ENCODE measurements at regions not wholly inside any gene's neighbourhood (a gene's known extent, or its start where the extent isn't known, plus 50 kb on each side); places are given as distances from the start of the nearest gene placed in this dataset.

GRCh38 chr15:97177151-97177577 lies 783.3 kb upstream of the ARRDC4 start:
- peaks cover 2% of the 10 kb centered on the region for H3K27me3 Mint-ChIP-seq (ENCODE audit: insufficient read depth, unreplicated experiment)
- H3K4me3 ChIP-seq (ENCODE audit: low read depth, low read length): no peak overlapping the region
- CTCF ChIA-PET: no interaction called here
- intact Hi-C loops (cut with micrococcal nuclease; ENCODE audit: unreplicated experiment): no loop called here
- H3K27me3 ChIP-seq (replicated peaks; ENCODE audit: control insufficient read depth, insufficient read depth, low read length): no peaks in the 10 kb centered on the region; the same call in 1 of the 2 replicates
- POLR2A ChIA-PET: no interaction called here
- no peaks in the 10 kb centered on the region for H3K4me1 Mint-ChIP-seq (ENCODE audit: low read depth, unreplicated experiment)
- no peaks in the 10 kb centered on the region for H3K36me3 Mint-ChIP-seq (ENCODE audit: insufficient read depth, unreplicated experiment)
- DNase-seq: no peak
- no peak overlapping the region for H3K27ac Mint-ChIP-seq (ENCODE audit: unreplicated experiment)
- H3K9me3 ChIP-seq: no peaks in the 10 kb centered on the region
- TF ChIP-seq CTCF (IDR thresholded peaks at IDR 0.05; ENCODE audit: insufficient read depth in 1 of 2, low read depth in 1 of 2, low read length in 1 of 2, severe bottlenecking in 1 of 2, unreplicated experiment in 1 of 2): no peak
- H3K9me3 Mint-ChIP-seq (ENCODE audit: unreplicated experiment): no peaks in the 10 kb centered on the region
- H3K4me1 ChIP-seq: no peaks in the 10 kb centered on the region
- no TSS peak for BruUV-seq (replicated peaks)
- no peak overlapping the region for H3K4me3 Mint-ChIP-seq (ENCODE audit: unreplicated experiment)
- no peaks in the 10 kb centered on the region for H3K36me3 ChIP-seq (ENCODE audit: control insufficient read depth, insufficient read depth, low read length)

- no peak for TF ChIP-seq CTCF (IDR thresholded peaks at IDR 0.05; ENCODE audit: insufficient read depth in 1 of 2, low read depth in 1 of 2, low read length in 1 of 2, severe bottlenecking in 1 of 2, unreplicated experiment in 1 of 2)
- H3K4me1 Mint-ChIP-seq (ENCODE audit: low read depth, unreplicated experiment): no peaks in the 10 kb centered on the region
- H3K4me3 Mint-ChIP-seq (ENCODE audit: unreplicated experiment): no peak overlapping the region
- POLR2A ChIA-PET: no interaction called here
- no TSS peak for BruUV-seq (replicated peaks)
- H3K4me1 ChIP-seq: no peaks in the 10 kb centered on the region
- intact Hi-C loops (cut with micrococcal nuclease; ENCODE audit: unreplicated experiment): no loop called here
- H3K27ac Mint-ChIP-seq (ENCODE audit: unreplicated experiment): no peak overlapping the region
- H3K27me3 Mint-ChIP-seq (ENCODE audit: insufficient read depth, unreplicated experiment): peaks cover 2% of the 10 kb centered on the region
- H3K9me3 Mint-ChIP-seq (ENCODE audit: unreplicated experiment): no peaks in the 10 kb centered on the region
- no peaks in the 10 kb centered on the region for H3K36me3 Mint-ChIP-seq (ENCODE audit: insufficient read depth, unreplicated experiment)
- H3K9me3 ChIP-seq: no peaks in the 10 kb centered on the region
- CTCF ChIA-PET: no interaction called here
- H3K36me3 ChIP-seq (ENCODE audit: control insufficient read depth, insufficient read depth, low read length): no peaks in the 10 kb centered on the region
- H3K27me3 ChIP-seq (replicated peaks; ENCODE audit: control insufficient read depth, insufficient read depth, low read length): no peaks in the 10 kb centered on the region
- no peak for DNase-seq
- no peak overlapping the region for H3K4me3 ChIP-seq (ENCODE audit: low read depth, low read length)
Observed at GRCh38 chr15:97182581-97182980, 777.9 kb upstream of the ARRDC4 start.

- TF ChIP-seq CTCF (IDR thresholded peaks at IDR 0.05; ENCODE audit: insufficient read depth in 1 of 2, low read depth in 1 of 2, low read length in 1 of 2, severe bottlenecking in 1 of 2, unreplicated experiment in 1 of 2): no peak
- POLR2A ChIA-PET: no interaction called here
- CTCF ChIA-PET: no interaction called here
- H3K4me1 Mint-ChIP-seq (ENCODE audit: low read depth, unreplicated experiment): no peaks in the 10 kb centered on the region
- DNase-seq: no peak
- H3K9me3 Mint-ChIP-seq (ENCODE audit: unreplicated experiment): no peaks in the 10 kb centered on the region
- no peak overlapping the region for H3K4me3 Mint-ChIP-seq (ENCODE audit: unreplicated experiment)
- Histone ChIP-seq H3K9me3 (no peaks in the 10 kb centered on the region), H3K27me3 (replicated peaks; ENCODE audit: control insufficient read depth, insufficient read depth, low read length) (no peaks in the 10 kb centered on the region), H3K4me3 (ENCODE audit: low read depth, low read length) (no peak overlapping the region), H3K36me3 (ENCODE audit: control insufficient read depth, insufficient read depth, low read length) (no peaks in the 10 kb centered on the region), H3K4me1 (no peaks in the 10 kb centered on the region)
- no peaks in the 10 kb centered on the region for H3K36me3 Mint-ChIP-seq (ENCODE audit: insufficient read depth, unreplicated experiment)
- no peak overlapping the region for H3K27ac Mint-ChIP-seq (ENCODE audit: unreplicated experiment)
- H3K27me3 Mint-ChIP-seq (ENCODE audit: insufficient read depth, unreplicated experiment): peaks cover 17% of the 10 kb centered on the region
- no TSS peak for BruUV-seq (replicated peaks)
- intact Hi-C loops (cut with micrococcal nuclease; ENCODE audit: unreplicated experiment): no loop called here
Observed at GRCh38 chr15:97189162-97189780, 771.2 kb upstream of the ARRDC4 start.
